AG08395 (cell line): ENCODE measurements at regions not wholly inside any gene's neighbourhood (a gene's known extent, or its start where the extent isn't known, plus 50 kb on each side); places are given as distances from the start of the nearest gene placed in this dataset.
"Not testable (repeated sequence)": the region's sequence is repeated elsewhere in the genome, so short reads cannot be mapped to it uniquely, and the experiment has no call there.

Experiments used
- DNase-seq: peaks from one replicate; pipeline ENCODE4 v3.0.0; 2012; ENCODE audit warnings: mixed read lengths, low spot score

DNA sequence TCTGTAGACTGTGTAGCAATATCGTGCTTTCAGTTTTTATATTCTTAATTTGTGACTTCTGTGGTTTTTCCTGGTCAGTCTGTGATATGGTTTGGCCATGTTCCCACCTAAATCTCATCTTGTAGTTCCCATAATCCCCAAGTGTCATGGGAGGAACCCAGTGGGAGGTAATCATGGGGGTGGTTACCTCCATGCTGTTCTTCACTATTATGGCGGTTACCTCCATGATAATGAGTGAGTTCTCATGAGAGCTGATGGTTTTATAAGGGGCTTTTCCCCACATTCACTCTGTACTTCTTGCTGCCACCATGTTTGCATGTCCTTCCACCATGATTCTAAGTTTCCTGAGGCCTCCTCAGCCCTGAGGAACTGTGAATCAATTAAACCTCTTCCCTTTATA lies 169.8 kb downstream of the LEPR start:
- no peak for DNase-seq

DNA sequence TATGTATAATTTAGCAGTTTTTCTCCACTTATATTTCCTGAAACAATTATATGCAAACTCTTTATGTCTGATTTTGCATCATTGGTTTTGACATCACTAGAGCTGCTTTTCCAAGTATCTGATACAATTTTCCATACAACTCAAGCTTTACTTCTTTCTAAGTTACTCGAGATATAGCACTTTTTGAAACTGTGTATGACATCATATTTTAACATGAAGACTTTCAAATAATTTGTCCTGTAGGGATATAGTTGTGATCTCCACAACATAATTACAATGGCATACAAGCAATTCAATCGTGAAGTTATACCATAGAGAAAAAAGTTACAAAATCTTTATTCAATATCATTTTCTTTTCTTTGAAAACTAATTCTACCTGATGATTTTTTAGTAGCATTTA lies 173.0 kb downstream of the LEPR start:
- DNase-seq, result no peak

- no peak for DNase-seq
Observed at GRCh38 chr1:65595724-65596123, 175.3 kb downstream of the LEPR start.

DNA sequence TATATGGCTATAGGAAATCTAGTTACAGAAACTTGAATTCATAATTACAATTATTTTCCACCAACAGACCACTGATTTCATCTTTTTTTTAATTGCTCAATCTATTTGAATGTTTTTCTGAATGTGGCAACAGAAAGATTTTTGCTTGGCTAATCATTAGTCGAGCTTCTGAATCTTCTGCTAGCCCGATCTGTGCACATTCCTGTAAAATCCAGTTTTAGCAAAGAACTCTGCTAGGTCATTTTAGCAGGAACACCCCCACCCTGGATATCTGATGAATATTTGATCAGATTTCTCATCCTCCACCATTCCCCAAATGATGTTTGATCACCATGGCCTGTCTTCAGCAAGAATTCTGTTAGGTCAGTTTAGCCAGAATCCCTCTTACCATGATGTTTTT lies 176.3 kb downstream of the LEPR start:
- no peak for DNase-seq

DNA sequence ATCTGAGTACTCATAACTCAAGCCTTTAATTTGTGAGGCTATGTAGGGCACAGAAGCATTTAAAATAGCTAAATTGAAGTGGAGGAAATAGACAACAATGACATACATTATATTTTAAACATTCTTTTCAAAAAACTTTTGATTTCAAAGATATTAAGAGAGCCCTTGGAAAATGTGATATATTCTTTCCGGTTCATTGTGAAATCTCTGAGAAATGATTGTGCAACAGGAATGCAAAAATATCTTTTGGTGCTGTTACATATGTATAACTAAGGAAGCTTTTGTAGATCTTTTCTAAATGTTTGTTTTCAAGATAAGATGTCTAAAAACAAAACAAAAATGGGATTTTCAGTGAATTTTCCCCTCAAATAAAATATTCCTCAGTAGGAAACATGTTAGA lies 185.2 kb downstream of the LEPR start:
- no peak for DNase-seq

- no peak for DNase-seq
Observed at GRCh38 chr1:65606426-65606825, 186.0 kb downstream of the LEPR start.

DNA sequence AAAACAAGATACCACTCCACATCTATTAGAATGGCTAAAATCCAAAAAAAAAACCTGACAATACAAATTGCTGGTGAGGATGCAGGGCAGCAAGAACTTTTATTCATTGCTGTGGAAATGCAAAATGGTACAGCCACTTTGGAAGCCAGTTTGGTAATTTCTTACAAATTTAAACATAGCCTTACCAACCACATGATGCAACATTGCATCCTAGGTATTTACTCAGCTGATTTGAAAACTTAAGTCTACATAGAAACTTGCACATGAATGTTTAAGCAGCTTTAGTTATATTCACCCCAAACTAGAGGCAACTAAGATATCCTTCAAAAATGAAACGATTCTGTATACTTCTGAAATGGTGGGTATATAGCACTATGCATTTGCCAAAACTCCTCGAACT lies 178.8 kb upstream of the PDE4B start:
- no peak for DNase-seq

DNA sequence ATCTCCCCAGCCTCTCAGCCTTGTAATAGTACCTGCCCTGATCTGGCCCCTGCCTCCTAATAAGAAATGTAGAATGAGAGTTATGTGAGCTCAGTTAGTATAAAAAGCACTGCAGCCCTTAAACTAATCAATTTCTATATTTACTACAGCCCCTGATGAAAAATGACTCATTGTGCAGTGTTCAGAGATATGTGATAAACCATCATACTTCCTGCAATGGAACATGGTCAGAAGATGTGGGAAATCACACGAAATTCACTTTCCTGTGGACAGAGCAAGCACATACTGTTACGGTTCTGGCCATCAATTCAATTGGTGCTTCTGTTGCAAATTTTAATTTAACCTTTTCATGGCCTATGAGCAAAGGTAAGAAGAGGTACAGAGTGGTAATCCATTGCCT lies 176.8 kb upstream of the PDE4B start:
- no peak for DNase-seq

DNA sequence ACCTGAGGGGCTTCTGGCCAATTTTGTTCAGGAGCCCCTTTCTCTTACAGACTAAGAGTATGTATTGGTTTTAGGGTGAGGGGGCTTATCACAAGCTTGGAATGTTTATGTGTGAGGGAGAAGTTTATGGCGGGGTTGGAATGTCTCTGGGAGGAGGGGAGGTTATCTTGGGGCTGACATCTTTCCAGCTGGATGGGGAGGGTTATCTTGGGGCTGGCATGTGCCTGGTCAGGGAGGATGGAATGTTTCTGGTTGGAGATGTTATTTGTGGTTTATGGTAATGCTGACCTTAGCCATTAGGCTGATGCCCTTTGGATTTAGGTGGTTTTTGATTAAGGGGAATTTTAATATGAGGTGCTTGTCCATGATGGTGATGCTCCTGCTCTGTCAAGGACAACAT lies 171.0 kb upstream of the PDE4B start:
- DNase-seq, result not testable (repeated sequence)

DNA sequence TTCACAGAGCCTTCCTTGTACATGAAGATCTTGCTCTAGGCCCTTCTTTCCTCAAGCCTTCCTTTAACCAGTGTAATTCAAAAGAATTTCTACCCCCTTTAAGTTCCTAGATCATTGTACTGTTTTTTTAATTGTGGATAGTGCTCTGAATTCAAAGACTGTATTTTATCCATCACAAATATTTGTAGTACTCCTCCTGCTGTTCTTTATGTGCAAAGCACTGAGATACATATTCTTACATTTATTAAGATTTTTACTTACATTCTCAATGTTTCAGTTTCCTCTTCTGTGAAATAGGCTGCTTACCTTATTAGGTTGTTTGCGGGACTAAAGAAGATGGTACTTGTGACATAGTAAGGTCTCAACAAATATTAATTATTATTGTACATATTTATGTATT lies 168.8 kb upstream of the PDE4B start:
- no peak for DNase-seq

DNA sequence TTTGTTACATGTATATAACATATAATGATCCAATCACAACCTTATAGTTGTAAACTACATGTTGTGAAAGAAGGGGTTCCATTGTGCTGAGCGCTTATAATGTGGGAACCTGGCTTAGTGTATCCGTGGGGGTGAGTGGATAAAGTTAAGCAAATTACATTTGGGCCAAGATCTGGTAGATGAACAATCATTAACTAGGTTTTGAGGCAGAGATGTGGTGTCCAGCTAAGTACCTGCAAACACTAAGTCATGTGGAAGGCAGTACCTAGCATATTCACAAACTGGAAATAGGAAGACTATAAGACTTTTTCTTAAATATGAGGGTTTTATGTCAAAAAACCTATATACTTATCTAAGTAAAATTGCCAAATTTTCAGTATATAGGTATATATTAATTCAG lies 167.2 kb upstream of the PDE4B start:
- DNase-seq, result no peak

GRCh38 chr1:65626003-65626402 lies 166.7 kb upstream of the PDE4B start:
- DNase-seq, result no peak

DNA sequence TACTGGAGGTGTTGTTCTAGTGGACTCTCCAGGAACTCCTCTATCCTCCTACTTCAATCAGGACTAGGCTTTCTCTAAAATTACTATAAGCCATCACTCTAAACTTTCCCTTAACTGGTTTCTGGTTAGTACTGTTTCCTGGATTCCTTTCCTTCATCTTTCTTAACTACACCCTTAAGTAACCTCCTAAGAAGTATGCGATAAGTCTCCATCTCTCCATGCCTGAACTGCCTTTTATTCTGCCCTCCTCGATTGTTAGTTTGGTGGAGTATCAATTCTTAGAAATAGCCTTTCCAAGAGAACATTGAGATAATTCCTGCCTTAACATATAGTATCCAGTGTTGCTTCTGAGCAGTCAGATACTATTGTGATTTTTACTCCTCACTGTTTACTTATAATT lies 162.9 kb upstream of the PDE4B start:
- no peak for DNase-seq

DNA sequence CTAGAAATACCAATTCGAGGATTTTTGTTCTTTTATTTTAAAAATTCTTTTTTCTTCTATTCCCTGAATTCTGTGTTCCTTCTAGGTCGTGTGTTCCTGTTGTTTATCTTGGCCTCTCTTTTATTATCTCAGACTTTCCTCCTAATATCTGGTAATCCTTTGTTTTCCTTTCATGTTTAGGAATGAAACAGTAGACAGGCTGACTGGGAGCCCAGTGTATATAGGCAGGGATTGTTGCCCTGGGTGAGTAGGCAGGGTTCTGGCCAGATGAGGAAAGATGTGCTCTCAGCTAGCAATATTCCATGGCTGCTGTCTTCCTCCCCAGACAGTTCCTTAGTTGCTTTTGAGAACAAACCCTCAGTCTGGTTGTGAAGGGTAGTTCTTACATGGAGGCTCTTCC lies 161.8 kb upstream of the PDE4B start:
- DNase-seq, result no peak

- DNase-seq, result no peak
Observed at GRCh38 chr1:65632235-65632634, 160.5 kb upstream of the PDE4B start.

GRCh38 chr1:65640046-65640445 lies 152.6 kb upstream of the PDE4B start:
- no peak for DNase-seq

GRCh38 chr1:65649185-65649584 lies 143.5 kb upstream of the PDE4B start:
- not testable (repeated sequence) for DNase-seq

GRCh38 chr1:65650682-65651081 lies 142.0 kb upstream of the PDE4B start:
- DNase-seq, result no peak

DNA sequence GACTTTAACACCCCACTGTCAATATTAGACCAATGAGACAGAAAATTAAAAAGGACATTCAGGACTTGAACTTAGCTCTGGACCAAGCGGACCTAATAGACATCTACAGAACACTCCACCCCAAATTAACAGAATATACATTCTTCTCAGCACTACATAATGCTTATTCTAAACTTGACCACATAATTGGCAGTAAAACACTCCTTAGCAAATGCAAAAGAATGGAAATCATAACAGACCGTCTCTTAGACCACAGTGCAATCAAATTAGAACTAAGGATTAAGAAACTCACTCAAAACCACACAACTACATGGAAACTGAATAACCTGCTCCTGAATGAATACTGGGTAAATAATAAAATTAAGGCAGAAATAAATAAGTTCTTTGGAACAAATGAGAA lies 138.2 kb upstream of the PDE4B start:
- not testable (repeated sequence) for DNase-seq

- not testable (repeated sequence) for DNase-seq
Observed at GRCh38 chr1:65657609-65658008, 135.1 kb upstream of the PDE4B start.

- DNase-seq, result peak; percentile 4
Observed at GRCh38 chr1:65658122-65658521, 134.6 kb upstream of the PDE4B start.

DNA sequence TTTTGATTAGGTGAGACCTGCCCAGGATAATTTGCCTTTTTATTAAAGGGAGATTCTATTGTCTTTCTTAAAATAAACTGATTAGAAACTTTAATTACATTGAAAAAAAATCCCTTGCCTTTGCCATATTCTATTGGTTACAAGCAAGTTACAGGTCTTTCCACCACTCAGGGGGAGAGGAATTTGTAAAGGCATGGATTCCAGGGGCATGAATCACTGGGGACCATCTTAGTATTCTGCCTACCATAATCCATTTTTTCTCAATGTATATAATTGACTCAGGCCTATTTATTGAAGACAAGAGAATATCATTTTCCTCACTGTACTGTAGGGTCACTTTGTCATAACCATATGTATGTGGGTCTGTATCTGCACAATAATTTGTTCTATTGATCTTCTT lies 124.3 kb upstream of the PDE4B start:
- DNase-seq, result no peak

- DNase-seq, result no peak
Observed at GRCh38 chr1:65670518-65670917, 122.2 kb upstream of the PDE4B start.

- DNase-seq, result no peak
Observed at GRCh38 chr1:65674522-65674921, 118.2 kb upstream of the PDE4B start.

DNA sequence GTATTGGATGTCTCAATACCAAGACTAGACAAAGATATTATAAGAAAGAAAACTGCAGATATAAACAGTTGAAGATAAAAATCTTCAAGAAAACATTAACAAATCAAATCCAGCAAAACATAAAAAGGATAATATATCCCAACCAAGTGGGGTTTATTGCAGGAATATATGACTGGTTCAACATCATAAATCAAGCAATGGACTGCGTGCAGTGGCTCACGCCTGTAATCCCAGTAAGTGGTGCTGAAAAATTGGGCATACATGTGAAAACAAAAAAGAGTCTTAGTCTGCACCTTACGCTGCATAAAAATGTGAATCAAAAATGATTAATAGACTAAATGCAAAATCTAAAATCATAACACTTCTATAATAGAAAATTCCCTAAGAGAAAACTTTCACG lies 112.9 kb upstream of the PDE4B start:
- DNase-seq, result no peak
